Choroid plexus epithelial cell (primary cell): ENCODE measurements at regions not wholly inside any gene's neighbourhood (a gene's known extent, or its start where the extent isn't known, plus 50 kb on each side); places are given as distances from the start of the nearest gene placed in this dataset.

Experiments used
- DNase-seq: peaks from one replicate; pipeline ENCODE4 v3.0.0-alpha.2; 2010; ENCODE audit warnings: low read depth
- H3K4me3 ChIP-seq: 2 replicates; pipeline ENCODE4 v1.5.1; 2011; ENCODE audit warnings: low read depth, mild to moderate bottlenecking, control low read depth, low read length, moderate library complexity
- CTCF ChIP-seq: conservative IDR thresholded peaks from 2 replicates; pipeline ENCODE4 v1.5.1; 2011; ENCODE audit warnings: low read depth, mild to moderate bottlenecking, control low read depth, inconsistent platforms, low read length, moderate library complexity

- no peak for DNase-seq
- no peak overlapping the region for H3K4me3 ChIP-seq
- no peak for TF ChIP-seq CTCF
Measured at GRCh38 chr14:51566831-51567582, 84.7 kb upstream of the FRMD6 start.

- no peak for DNase-seq
- H3K4me3 ChIP-seq = no peak overlapping the region
- no peak for TF ChIP-seq CTCF
Measured at GRCh38 chr14:51568366-51568765, 83.3 kb upstream of the FRMD6 start.

GRCh38 chr14:51573607-51574006 is 78.1 kb upstream of the FRMD6 start:
- no peak for DNase-seq
- TF ChIP-seq CTCF = no peak
- H3K4me3 ChIP-seq = no peak overlapping the region

GRCh38 chr14:51574009-51574408 is 77.7 kb upstream of the FRMD6 start:
- no peak for TF ChIP-seq CTCF
- no peak for DNase-seq
- no peak overlapping the region for H3K4me3 ChIP-seq

- DNase-seq = no peak
Measured at GRCh38 chr14:51575349-51576116, 76.2 kb upstream of the FRMD6 start.

GRCh38 chr14:51576117-51576430 is 75.6 kb upstream of the FRMD6 start:
- no peak for TF ChIP-seq CTCF
- no peak overlapping the region for H3K4me3 ChIP-seq

More at GRCh38 chr14:51575349-51576116, 76.2 kb upstream of the FRMD6 start:
- no peak for TF ChIP-seq CTCF
- no peak overlapping the region for H3K4me3 ChIP-seq

More at GRCh38 chr14:51576117-51576430, 75.6 kb upstream of the FRMD6 start:
- peak; percentile 76 for DNase-seq
